SK-N-SH treated with all-trans-retinoic acid at 6 μM for 48 hours (cell line): ENCODE measurements at regions not wholly inside any gene's neighbourhood (a gene's known extent, or its start where the extent isn't known, plus 50 kb on each side); places are given as distances from the start of the nearest gene placed in this dataset.

Experiments
- ARNTL ChIP-seq: fragments of 450-650 bp; formaldehyde crosslinking; IDR thresholded peaks from 2 replicates; pipeline ENCODE4 v1.5.0; 2020; ENCODE audit warnings: low read depth, mild to moderate bottlenecking, moderate library complexity, borderline replicate concordance
- ESRRG ChIP-seq: fragments of 250-450 bp; sonication (Bioruptor Pico); IDR thresholded peaks from 2 replicates; pipeline ENCODE4 v1.6.1; 2021; ENCODE audit warnings: mild to moderate bottlenecking
- ISL1 ChIP-seq: fragments of 250-450 bp; sonication (Bioruptor Pico); IDR thresholded peaks from 2 replicates; pipeline ENCODE4 v2.1.2; 2022; ENCODE audit warnings: mild to moderate bottlenecking, moderate library complexity
- SNAI2 ChIP-seq: fragments of 250-450 bp; sonication (Bioruptor Pico); IDR thresholded peaks from 2 replicates; pipeline ENCODE4 v1.5.0; 2020; ENCODE audit warnings: mild to moderate bottlenecking, moderate library complexity
- TCF4 ChIP-seq: fragments of 250-450 bp; sonication (Bioruptor Pico); IDR thresholded peaks from 2 replicates; pipeline ENCODE4 v1.8.0; 2021; ENCODE audit warnings: mild to moderate bottlenecking, moderate library complexity, borderline replicate concordance
- ZFP30 ChIP-seq: fragments of 450-650 bp; formaldehyde crosslinking; IDR thresholded peaks from 2 replicates; pipeline ENCODE4 v1.5.0; 2022; ENCODE audit warnings: mild to moderate bottlenecking, moderate library complexity
- ZNF8 ChIP-seq: fragments of 450-650 bp; formaldehyde crosslinking; IDR thresholded peaks from 2 replicates; pipeline ENCODE4 v1.5.0; 2020; ENCODE audit warnings: mild to moderate bottlenecking, moderate library complexity
- TF ChIP-seq, protein P1 (sequence below): fragments of 250-450 bp; sonication (Bioruptor Pico); IDR thresholded peaks from 2 replicates; pipeline ENCODE4 v1.5.1; 2021; ENCODE audit warnings: mild to moderate bottlenecking, moderate library complexity
- TF ChIP-seq, protein P2 (sequence below): fragments of 250-450 bp; sonication (Bioruptor Pico); IDR thresholded peaks from 2 replicates; pipeline ENCODE4 v1.8.0; 2020; ENCODE audit warnings: mild to moderate bottlenecking, moderate library complexity, borderline replicate concordance
- TF ChIP-seq, protein P3 (sequence below): fragments of 250-450 bp; sonication (Bioruptor Pico); IDR thresholded peaks from 2 replicates; pipeline ENCODE4 v1.5.0; 2020; ENCODE audit warnings: mild to moderate bottlenecking, moderate library complexity

DNA sequence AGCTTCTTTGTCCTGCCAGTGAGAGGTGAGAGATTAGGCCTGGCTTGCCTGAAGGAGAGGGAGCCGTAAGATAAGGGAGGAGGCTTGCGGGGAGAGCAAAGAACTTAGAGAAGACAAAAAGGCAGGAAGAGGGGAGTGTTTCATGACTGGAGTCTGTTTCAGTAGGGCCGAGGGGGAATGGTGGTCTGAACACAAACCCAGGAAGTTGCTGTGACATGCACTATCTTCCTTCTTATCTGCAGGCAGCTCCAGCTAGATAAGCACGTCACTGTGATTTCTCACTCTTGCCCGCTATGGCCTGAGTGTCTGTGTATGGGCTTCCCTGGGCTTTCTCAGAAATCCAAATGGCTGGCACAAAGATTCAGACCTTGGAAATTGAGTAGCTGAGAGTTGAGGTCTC, 307.5 kb upstream of the CLINT1 start:
- no peak for TF ChIP-seq SNAI2 (CRISPR knock-in tag)
- TF ChIP-seq, protein P1, sequence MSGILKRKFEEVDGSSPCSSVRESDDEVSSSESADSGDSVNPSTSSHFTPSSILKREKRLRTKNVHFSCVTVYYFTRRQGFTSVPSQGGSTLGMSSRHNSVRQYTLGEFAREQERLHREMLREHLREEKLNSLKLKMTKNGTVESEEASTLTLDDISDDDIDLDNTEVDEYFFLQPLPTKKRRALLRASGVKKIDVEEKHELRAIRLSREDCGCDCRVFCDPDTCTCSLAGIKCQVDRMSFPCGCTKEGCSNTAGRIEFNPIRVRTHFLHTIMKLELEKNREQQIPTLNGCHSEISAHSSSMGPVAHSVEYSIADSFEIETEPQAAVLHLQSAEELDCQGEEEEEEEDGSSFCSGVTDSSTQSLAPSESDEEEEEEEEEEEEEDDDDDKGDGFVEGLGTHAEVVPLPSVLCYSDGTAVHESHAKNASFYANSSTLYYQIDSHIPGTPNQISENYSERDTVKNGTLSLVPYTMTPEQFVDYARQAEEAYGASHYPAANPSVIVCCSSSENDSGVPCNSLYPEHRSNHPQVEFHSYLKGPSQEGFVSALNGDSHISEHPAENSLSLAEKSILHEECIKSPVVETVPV (CRISPR knock-in tag) = no peak
- no peak for TF ChIP-seq ZNF8 (CRISPR knock-in tag)
- TF ChIP-seq ZFP30 = no peak
- TF ChIP-seq ISL1 = no peak
- TF ChIP-seq ARNTL (CRISPR knock-in tag) = no peak
- TF ChIP-seq, protein P2, sequence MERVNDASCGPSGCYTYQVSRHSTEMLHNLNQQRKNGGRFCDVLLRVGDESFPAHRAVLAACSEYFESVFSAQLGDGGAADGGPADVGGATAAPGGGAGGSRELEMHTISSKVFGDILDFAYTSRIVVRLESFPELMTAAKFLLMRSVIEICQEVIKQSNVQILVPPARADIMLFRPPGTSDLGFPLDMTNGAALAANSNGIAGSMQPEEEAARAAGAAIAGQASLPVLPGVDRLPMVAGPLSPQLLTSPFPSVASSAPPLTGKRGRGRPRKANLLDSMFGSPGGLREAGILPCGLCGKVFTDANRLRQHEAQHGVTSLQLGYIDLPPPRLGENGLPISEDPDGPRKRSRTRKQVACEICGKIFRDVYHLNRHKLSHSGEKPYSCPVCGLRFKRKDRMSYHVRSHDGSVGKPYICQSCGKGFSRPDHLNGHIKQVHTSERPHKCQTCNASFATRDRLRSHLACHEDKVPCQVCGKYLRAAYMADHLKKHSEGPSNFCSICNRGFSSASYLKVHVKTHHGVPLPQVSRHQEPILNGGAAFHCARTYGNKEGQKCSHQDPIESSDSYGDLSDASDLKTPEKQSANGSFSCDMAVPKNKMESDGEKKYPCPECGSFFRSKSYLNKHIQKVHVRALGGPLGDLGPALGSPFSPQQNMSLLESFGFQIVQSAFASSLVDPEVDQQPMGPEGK (CRISPR knock-in tag) = no peak
- TF ChIP-seq, protein P3, sequence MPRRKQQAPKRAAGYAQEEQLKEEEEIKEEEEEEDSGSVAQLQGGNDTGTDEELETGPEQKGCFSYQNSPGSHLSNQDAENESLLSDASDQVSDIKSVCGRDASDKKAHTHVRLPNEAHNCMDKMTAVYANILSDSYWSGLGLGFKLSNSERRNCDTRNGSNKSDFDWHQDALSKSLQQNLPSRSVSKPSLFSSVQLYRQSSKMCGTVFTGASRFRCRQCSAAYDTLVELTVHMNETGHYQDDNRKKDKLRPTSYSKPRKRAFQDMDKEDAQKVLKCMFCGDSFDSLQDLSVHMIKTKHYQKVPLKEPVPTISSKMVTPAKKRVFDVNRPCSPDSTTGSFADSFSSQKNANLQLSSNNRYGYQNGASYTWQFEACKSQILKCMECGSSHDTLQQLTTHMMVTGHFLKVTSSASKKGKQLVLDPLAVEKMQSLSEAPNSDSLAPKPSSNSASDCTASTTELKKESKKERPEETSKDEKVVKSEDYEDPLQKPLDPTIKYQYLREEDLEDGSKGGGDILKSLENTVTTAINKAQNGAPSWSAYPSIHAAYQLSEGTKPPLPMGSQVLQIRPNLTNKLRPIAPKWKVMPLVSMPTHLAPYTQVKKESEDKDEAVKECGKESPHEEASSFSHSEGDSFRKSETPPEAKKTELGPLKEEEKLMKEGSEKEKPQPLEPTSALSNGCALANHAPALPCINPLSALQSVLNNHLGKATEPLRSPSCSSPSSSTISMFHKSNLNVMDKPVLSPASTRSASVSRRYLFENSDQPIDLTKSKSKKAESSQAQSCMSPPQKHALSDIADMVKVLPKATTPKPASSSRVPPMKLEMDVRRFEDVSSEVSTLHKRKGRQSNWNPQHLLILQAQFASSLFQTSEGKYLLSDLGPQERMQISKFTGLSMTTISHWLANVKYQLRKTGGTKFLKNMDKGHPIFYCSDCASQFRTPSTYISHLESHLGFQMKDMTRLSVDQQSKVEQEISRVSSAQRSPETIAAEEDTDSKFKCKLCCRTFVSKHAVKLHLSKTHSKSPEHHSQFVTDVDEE (CRISPR knock-in tag) = no peak
- TF ChIP-seq ESRRG (CRISPR knock-in tag) = no peak
- TF ChIP-seq TCF4 (CRISPR knock-in tag) = no peak
